Astrocyte (in vitro differentiated cells and primary cell): ENCODE measurements at regions not wholly inside any gene's neighbourhood (a gene's known extent, or its start where the extent isn't known, plus 50 kb on each side); places are given as distances from the start of the nearest gene placed in this dataset.

Source experiments
- CTCF ChIP-seq: IDR thresholded peaks from 2 replicates; pipeline ENCODE4 v1.5.1; 2011; ENCODE audit warnings: low read depth, mild to moderate bottlenecking, inconsistent platforms, low read length, moderate library complexity; ENCODE audit not compliant: insufficient read depth
- EZH2 ChIP-seq: IDR thresholded peaks from 2 replicates; pipeline ENCODE4 v1.6.1; 2012; ENCODE audit warnings: mild to moderate bottlenecking, low read length, inconsistent platforms; ENCODE audit not compliant: insufficient read depth

- TF ChIP-seq CTCF (no peak), EZH2 (no peak)
These were observed 421.4 kb upstream of the ZWINT start for GRCh38 chr10:56782503-56782902.
